Upper lobe of right lung (tissue), 1 donor: ENCODE measurements at regions not wholly inside any gene's neighbourhood (a gene's known extent, or its start where the extent isn't known, plus 50 kb on each side); places are given as distances from the start of the nearest gene placed in this dataset.

Experiments used
- ATAC-seq: fragments of 200-7000 bp; cut with Tn5 transposase; one replicate; pipeline ENCODE4 v1.9.1; 2020; ENCODE audit warnings: mild to moderate bottlenecking, moderate library complexity
- DNase-seq: peaks from one replicate; pipeline ENCODE4 v3.0.0-alpha.2; 2020
- H3K27ac ChIP-seq: fragments of 200-600 bp; one replicate; pipeline ENCODE4 v1.8.0; 2022
- H3K27me3 ChIP-seq: fragments of 200-600 bp; one replicate; pipeline ENCODE4 v1.8.0; 2022; ENCODE audit warnings: mild to moderate bottlenecking
- H3K36me3 ChIP-seq: fragments of 200-600 bp; one replicate; pipeline ENCODE4 v1.8.0; 2022
- H3K4me1 ChIP-seq: fragments of 200-600 bp; one replicate; pipeline ENCODE4 v1.8.0; 2022
- H3K4me3 ChIP-seq: fragments of 200-600 bp; one replicate; pipeline ENCODE4 v1.8.0; 2022; ENCODE audit warnings: mild to moderate bottlenecking
- H3K9me3 ChIP-seq: fragments of 200-600 bp; one replicate; pipeline ENCODE4 v1.8.0; 2022
- intact Hi-C: fragments of 100-400 bp; cut with DNase I; formaldehyde crosslinking; loops from one replicate; pipeline ENCODE4 v1.11.0; 2022
- TF ChIP-seq, protein P1 (sequence below): fragments of 200-600 bp; IDR thresholded peaks from one replicate; pipeline ENCODE4 v1.8.0; 2022; ENCODE audit warnings: antibody characterized with exemption
- donor health status: DM: no; HTN: yes; CAD: no; lungs with severe emphysema.

- H3K36me3 ChIP-seq: no peaks in the 10 kb centered on the region
- intact Hi-C loops: no loop called here
- no peak overlapping the region for H3K4me3 ChIP-seq
- DNase-seq (no peak), ATAC-seq (peak; percentile 51)
- TF ChIP-seq, protein P1, sequence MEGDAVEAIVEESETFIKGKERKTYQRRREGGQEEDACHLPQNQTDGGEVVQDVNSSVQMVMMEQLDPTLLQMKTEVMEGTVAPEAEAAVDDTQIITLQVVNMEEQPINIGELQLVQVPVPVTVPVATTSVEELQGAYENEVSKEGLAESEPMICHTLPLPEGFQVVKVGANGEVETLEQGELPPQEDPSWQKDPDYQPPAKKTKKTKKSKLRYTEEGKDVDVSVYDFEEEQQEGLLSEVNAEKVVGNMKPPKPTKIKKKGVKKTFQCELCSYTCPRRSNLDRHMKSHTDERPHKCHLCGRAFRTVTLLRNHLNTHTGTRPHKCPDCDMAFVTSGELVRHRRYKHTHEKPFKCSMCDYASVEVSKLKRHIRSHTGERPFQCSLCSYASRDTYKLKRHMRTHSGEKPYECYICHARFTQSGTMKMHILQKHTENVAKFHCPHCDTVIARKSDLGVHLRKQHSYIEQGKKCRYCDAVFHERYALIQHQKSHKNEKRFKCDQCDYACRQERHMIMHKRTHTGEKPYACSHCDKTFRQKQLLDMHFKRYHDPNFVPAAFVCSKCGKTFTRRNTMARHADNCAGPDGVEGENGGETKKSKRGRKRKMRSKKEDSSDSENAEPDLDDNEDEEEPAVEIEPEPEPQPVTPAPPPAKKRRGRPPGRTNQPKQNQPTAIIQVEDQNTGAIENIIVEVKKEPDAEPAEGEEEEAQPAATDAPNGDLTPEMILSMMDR: peak; percentile 10
- no peaks in the 10 kb centered on the region for H3K27me3 ChIP-seq
- no peak overlapping the region for H3K27ac ChIP-seq
- no peaks in the 10 kb centered on the region for H3K4me1 ChIP-seq
- H3K9me3 ChIP-seq: no peaks in the 10 kb centered on the region
Observed at GRCh38 chr6:79431537-79431933, 105.7 kb downstream of the LCA5 start.

GRCh38 chr6:79430913-79431536 lies 106.2 kb downstream of the LCA5 start:
- intact Hi-C loops: no loop called here
- Histone ChIP-seq H3K36me3 (no peaks in the 10 kb centered on the region), H3K27me3 (no peaks in the 10 kb centered on the region), H3K4me1 (no peaks in the 10 kb centered on the region), H3K27ac (no peak overlapping the region), H3K9me3 (no peaks in the 10 kb centered on the region), H3K4me3 (no peak overlapping the region)
- no peak for DNase-seq
- TF ChIP-seq, protein P1: no peak
- ATAC-seq: no peak

GRCh38 chr6:79427721-79428120 lies 109.5 kb downstream of the LCA5 start:
- intact Hi-C loops: no loop called here
- H3K27me3 ChIP-seq: no peaks in the 10 kb centered on the region
- ATAC-seq (no peak), DNase-seq (no peak)
- no peaks in the 10 kb centered on the region for H3K9me3 ChIP-seq
- no peak overlapping the region for H3K27ac ChIP-seq
- TF ChIP-seq, protein P1: no peak
- H3K36me3 ChIP-seq: no peaks in the 10 kb centered on the region
- no peak overlapping the region for H3K4me3 ChIP-seq
- no peaks in the 10 kb centered on the region for H3K4me1 ChIP-seq

DNA sequence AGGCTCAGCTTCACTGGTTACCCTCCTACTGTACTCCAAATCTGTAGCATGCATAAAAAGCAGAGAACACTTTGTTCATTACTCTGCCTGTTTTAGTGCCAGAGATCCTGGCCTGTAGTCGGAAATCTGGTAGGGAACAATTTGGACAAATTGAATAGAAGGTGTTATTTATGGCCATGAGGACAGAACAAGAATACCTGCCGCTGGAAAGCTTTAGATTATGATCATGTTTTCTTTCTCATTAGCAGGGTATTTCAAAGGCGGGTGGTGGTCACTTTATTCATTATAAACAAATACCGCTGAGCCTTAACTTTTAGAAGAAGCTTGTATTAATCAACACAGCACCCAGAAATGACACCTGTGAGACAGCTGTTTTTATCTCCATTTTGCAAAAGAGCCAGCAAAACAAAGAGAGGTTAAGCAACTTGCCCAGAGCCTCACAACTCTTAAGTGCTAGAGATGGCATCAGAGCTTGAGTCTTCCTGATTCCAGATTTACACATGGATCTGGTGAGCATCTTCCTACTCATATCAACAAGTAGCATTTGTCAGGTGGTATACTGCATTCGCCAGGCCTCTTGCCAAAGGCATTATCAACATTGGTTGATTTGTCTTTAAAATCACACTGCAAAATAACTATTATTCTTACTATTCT lies 110.5 kb downstream of the LCA5 start:
- Histone ChIP-seq H3K27ac (no peak overlapping the region), H3K36me3 (no peaks in the 10 kb centered on the region), H3K9me3 (no peaks in the 10 kb centered on the region), H3K27me3 (no peaks in the 10 kb centered on the region), H3K4me1 (no peaks in the 10 kb centered on the region), H3K4me3 (no peak overlapping the region)
- DNase-seq (no peak), ATAC-seq (no peak)
- TF ChIP-seq, protein P1: no peak
- intact Hi-C loops: no loop called here

DNA sequence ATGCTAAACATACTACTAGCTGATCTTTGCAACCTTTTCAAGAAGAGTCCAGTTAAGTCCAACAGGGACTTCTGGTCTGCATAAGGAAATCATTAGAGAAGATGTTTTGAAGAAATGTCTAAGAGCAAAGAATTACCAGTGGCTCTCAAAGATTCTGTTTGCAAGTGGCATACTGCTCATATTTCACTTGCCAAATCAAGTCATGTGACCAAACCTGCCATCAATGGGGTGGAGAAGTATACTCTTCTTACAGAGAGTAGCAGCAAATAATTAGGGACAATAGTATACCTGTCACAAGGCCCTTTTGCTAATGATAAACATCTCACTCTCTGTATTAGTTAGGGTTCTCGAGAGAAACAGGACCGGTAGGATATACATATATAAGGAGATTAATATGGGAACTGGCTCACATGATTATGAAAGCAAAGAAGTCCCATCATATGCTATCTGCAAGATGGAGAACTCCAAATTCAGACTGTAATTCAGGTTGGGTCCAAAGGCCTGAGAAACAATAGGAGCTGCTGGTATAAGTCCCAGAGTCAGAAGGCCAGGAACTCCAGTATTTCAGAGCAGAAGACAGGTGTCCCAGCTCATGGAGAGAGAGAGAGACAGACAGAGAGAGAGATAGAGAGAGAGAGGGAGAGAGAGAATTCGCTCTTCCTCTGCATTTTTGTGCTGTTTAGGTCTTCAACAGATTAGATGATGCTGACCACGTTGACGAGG lies 111.5 kb downstream of the LCA5 start:
- no peak for DNase-seq
- Histone ChIP-seq H3K9me3 (no peaks in the 10 kb centered on the region), H3K36me3 (no peaks in the 10 kb centered on the region), H3K4me3 (no peak overlapping the region), H3K4me1 (no peaks in the 10 kb centered on the region), H3K27me3 (no peaks in the 10 kb centered on the region), H3K27ac (no peak overlapping the region)
- intact Hi-C loops: no loop called here
- TF ChIP-seq, protein P1: no peak
- ATAC-seq: no peak
